Body of pancreas (tissue), 4 donors: ENCODE measurements at regions not wholly inside any gene's neighbourhood (a gene's known extent, or its start where the extent isn't known, plus 50 kb on each side); places are given as distances from the start of the nearest gene placed in this dataset.

Experiments used
- POLR2A ChIP-seq, 3 donors: fragments of 450-650 bp; IDR thresholded peaks; one replicate each; pipeline ENCODE4 v1.6.1; 2016; ENCODE audit warnings: antibody characterized with exemption in 3 of 3, mild to moderate bottlenecking in 2 of 3
- TF ChIP-seq, protein P1 (sequence below), 7 experiments: fragments of 450-650 bp in 4 of 7; fragments of 200-600 bp in 3 of 7; sonication (generic) in 3 of 7; IDR thresholded peaks; one replicate each; pipeline ENCODE4 v1.5.1; 2016 to 2019; ENCODE audit warnings: antibody characterized with exemption in 7 of 7

DNA sequence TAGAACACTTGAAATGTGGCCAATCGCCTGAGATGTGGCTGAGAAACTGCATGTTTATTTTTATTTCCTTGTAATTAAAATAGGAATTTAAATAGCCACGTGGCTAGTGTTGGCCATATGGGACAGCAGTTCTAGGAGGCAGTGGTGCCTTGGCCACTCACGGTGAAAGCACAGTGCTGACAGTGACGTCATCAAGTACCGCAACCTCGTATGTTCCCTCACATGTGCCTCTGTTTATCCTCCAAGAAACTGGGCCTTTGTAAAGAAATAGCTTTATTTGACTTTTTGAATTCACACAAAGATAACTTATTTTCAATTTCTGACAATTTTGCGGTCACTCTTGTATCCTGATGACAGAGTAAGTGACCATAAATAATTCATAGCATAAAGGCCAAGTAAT lies 575.0 kb downstream of the DCDC2C start:
- TF ChIP-seq, protein P1, sequence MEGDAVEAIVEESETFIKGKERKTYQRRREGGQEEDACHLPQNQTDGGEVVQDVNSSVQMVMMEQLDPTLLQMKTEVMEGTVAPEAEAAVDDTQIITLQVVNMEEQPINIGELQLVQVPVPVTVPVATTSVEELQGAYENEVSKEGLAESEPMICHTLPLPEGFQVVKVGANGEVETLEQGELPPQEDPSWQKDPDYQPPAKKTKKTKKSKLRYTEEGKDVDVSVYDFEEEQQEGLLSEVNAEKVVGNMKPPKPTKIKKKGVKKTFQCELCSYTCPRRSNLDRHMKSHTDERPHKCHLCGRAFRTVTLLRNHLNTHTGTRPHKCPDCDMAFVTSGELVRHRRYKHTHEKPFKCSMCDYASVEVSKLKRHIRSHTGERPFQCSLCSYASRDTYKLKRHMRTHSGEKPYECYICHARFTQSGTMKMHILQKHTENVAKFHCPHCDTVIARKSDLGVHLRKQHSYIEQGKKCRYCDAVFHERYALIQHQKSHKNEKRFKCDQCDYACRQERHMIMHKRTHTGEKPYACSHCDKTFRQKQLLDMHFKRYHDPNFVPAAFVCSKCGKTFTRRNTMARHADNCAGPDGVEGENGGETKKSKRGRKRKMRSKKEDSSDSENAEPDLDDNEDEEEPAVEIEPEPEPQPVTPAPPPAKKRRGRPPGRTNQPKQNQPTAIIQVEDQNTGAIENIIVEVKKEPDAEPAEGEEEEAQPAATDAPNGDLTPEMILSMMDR (IDR thresholded peaks at IDR 0.05) = no peak
- TF ChIP-seq POLR2A (IDR thresholded peaks at IDR 0.05) = no peak
